Activated T-helper 2 cell treated with anti-CD3 and anti-CD28 coated beads, Interferon-gamma antibody, Interleukin-2, Interleukin-4, amounts not matched to agents 10 μg/mL and 5 μg/mL and 100 μg/mL, durations not matched to agents 14 hours and 24 hours and 36 hours (primary cell): ENCODE measurements at regions not wholly inside any gene's neighbourhood (a gene's known extent, or its start where the extent isn't known, plus 50 kb on each side); places are given as distances from the start of the nearest gene placed in this dataset.
A peak's percentile ranks its signal among the peaks of the same experiment; 100 is the strongest.

Source experiments
- DNase-seq: peaks from one replicate; pipeline ENCODE4 v3.0.0; 2021; ENCODE audit warnings: low spot score
- H3K27ac Mint-ChIP-seq: one replicate; pipeline ENCODE4 v1.8.0; 2021; ENCODE audit warnings: mixed read lengths
- H3K27me3 Mint-ChIP-seq: one replicate; pipeline ENCODE4 v1.8.0; 2021; ENCODE audit warnings: low read depth, mixed read lengths
- H3K36me3 Mint-ChIP-seq: one replicate; pipeline ENCODE4 v1.8.0; 2021; ENCODE audit warnings: low read depth, mixed read lengths
- H3K4me1 Mint-ChIP-seq: one replicate; pipeline ENCODE4 v1.8.0; 2021; ENCODE audit warnings: low read depth, mixed read lengths
- H3K4me3 Mint-ChIP-seq: one replicate; pipeline ENCODE4 v1.8.0; 2021; ENCODE audit warnings: low read depth, mild to moderate bottlenecking, moderate library complexity, mixed read lengths
- H3K9me3 Mint-ChIP-seq: one replicate; pipeline ENCODE4 v1.8.0; 2021; ENCODE audit warnings: mixed read lengths
- intact Hi-C: fragments of 100-400 bp; cut with micrococcal nuclease; formaldehyde crosslinking; loops from one replicate; pipeline ENCODE4 v1.15.1; 2023

DNA sequence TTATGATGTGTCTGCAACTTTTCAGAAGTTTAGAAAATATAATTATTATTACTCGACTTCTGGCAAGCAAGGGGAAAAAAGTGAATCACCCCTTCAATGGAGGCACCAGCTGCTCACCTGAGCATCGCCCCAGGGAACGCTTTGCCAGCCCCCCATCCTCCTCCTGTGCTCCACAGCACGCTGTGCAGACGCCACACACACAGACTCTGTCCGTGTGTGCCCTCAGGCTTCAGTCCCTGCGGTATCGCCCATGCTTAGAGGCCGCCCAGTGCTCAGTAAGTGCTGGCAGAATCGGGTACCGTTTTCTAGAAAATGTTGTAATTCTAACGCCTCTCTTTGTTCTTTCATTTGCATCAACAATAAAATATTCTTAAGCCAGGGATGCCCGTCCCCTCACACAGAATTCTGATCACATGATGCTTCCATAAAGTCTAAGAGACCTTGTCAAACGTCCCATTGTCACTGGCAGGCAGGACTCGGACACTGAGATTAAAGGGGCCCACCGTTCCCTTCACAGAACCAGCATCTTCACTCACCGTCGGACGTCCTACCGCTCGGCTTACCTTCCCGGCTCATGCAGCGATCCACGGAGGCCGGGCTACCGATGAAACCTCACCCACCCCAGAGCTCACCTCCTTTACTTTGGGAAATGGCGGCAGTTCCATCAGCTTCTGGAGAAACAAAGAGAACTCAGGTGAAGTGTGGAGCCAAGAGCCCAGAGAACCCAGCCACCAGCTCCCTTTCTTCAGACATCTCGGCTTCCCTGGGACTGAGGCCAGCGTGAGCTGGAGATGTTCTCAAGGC is 105.5 kb downstream of the DLL1 start:
- Mint-ChIP-seq H3K4me3 (no peak overlapping the region), H3K4me1 (no peaks in the 10 kb centered on the region), H3K27me3 (no peaks in the 10 kb centered on the region), H3K9me3 (peaks cover 6% of the 10 kb centered on the region), H3K27ac (no peak overlapping the region), H3K36me3 (peaks cover 3% of the 10 kb centered on the region)
- intact Hi-C loops: no loop called here
- DNase-seq: no peak

DNA sequence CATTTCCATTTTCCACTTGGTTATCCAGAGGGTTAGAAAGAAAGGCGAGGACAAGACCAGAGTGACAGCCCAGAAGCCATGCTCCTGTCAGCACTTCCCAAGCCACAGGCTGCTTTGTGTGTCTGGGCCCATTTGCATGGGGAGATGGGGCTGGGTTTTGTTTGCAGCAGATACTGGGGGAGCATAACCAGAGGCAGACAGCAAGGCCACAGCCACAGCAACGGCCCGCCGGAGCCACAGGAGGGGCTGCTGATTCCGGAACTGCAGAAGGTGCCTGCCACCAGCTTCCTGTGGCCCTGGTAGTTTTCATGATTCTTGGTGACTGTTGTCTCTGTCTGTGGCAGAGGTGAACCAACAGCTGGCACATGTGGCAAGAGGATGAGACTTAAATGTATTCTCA is 106.6 kb downstream of the DLL1 start:
- no peaks in the 10 kb centered on the region for H3K27me3 Mint-ChIP-seq
- peaks cover 6% of the 10 kb centered on the region for H3K9me3 Mint-ChIP-seq
- no peak overlapping the region for H3K4me3 Mint-ChIP-seq
- H3K27ac Mint-ChIP-seq: no peak overlapping the region
- peaks cover 3% of the 10 kb centered on the region for H3K36me3 Mint-ChIP-seq
- DNase-seq: no peak
- intact Hi-C loops: no loop called here
- H3K4me1 Mint-ChIP-seq: no peaks in the 10 kb centered on the region

DNA sequence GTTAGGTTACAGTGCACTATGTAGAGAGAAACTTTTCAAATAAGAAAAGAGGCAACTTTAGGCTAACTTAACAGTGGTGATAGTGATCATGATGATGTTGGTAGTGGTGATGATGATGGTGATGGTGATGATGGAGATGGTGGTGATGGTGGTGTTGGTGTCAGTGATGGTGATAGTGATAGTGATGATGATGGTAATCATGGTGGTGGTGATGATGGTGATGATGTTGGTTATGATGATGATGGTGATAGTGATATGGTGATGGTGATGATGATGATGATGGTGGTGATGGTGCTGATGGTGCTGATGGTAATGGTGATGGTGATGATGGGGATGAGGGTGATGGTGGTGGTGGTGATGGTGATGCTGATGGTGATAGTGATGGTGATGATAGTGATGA is 107.4 kb downstream of the DLL1 start:
- H3K36me3 Mint-ChIP-seq: peaks cover 3% of the 10 kb centered on the region
- DNase-seq: no peak
- H3K27ac Mint-ChIP-seq: no peak overlapping the region
- no peak overlapping the region for H3K4me3 Mint-ChIP-seq
- H3K27me3 Mint-ChIP-seq: no peaks in the 10 kb centered on the region
- peaks cover 6% of the 10 kb centered on the region for H3K9me3 Mint-ChIP-seq
- intact Hi-C loops: no loop called here
- no peaks in the 10 kb centered on the region for H3K4me1 Mint-ChIP-seq

DNA sequence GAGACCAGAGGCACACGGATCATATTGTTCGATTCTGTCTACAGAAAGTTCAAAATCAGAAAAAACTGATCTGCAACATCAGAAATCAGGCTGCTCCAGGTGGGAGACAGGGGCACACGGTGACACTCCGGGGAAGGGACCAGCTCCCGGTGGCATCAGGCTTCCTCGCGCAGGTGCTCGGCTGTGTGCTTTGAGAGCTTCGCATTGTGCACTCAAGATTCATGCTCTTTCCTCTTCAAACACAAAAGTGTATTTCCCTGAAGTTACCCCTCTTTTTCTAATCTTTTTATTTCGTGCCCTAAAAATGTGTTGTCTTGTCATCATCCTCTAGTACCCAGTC is 108.1 kb downstream of the DLL1 start:
- intact Hi-C loops: no loop called here
- Mint-ChIP-seq H3K27me3 (no peaks in the 10 kb centered on the region), H3K36me3 (peaks cover 3% of the 10 kb centered on the region), H3K4me3 (no peak overlapping the region), H3K9me3 (peaks cover 6% of the 10 kb centered on the region), H3K27ac (no peak overlapping the region), H3K4me1 (no peaks in the 10 kb centered on the region)
- no peak for DNase-seq

DNA sequence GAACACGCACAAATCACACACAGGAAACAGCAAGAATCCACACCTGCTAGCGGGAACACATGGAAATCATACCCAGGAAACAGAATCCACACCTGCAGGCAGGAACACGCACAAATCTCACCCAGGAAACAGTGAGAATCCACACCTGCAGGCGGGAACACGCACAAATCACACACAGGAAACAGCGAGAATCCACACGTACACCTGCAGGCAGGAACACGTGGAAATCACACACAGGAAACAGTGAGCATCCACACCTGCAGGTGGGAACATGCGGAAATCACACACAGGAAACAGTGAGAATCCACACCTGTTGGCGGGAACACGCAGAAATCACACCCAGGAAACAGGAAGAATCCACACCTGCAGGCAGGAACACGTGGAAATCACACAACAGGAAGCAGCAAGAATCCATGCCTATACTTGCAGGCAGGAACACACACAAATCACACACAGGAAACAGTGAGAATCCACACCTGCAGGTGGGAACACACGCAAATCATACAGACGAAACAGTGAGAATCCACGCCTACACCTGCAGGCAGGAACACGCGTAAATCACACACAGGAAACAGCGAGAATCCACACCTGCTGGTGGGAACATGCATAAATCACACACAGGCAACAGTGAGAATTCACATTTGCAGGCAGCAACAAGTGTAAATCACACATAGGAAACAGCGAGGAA is 108.6 kb downstream of the DLL1 start:
- DNase-seq: no peak
- H3K9me3 Mint-ChIP-seq: peaks cover 6% of the 10 kb centered on the region
- peaks cover 3% of the 10 kb centered on the region for H3K36me3 Mint-ChIP-seq
- H3K27ac Mint-ChIP-seq: no peak overlapping the region
- no peaks in the 10 kb centered on the region for H3K27me3 Mint-ChIP-seq
- no peaks in the 10 kb centered on the region for H3K4me1 Mint-ChIP-seq
- intact Hi-C loops: no loop called here
- no peak overlapping the region for H3K4me3 Mint-ChIP-seq

DNA sequence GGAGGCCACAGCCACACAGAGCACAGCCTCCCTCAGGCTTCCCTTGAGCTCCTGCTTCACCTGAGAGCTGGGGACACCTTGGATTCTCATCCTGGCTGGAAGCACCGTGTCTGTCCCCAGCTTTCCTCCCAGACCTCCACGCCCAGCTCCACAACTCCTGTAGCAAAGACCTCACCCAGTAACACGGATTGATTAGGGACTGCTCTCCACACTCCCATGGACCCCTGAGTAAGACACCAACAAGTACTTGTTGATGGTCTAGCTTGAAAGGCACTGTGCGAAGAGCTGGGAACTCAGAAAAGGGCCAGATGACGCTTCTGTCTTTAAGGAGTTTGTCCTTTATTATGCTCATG is 109.6 kb downstream of the DLL1 start:
- no peak for DNase-seq
- Mint-ChIP-seq H3K4me3 (no peak overlapping the region), H3K27me3 (no peaks in the 10 kb centered on the region), H3K4me1 (no peaks in the 10 kb centered on the region), H3K9me3 (peaks cover 6% of the 10 kb centered on the region), H3K27ac (no peak overlapping the region), H3K36me3 (peaks cover 3% of the 10 kb centered on the region)
- intact Hi-C loops: no loop called here

DNA sequence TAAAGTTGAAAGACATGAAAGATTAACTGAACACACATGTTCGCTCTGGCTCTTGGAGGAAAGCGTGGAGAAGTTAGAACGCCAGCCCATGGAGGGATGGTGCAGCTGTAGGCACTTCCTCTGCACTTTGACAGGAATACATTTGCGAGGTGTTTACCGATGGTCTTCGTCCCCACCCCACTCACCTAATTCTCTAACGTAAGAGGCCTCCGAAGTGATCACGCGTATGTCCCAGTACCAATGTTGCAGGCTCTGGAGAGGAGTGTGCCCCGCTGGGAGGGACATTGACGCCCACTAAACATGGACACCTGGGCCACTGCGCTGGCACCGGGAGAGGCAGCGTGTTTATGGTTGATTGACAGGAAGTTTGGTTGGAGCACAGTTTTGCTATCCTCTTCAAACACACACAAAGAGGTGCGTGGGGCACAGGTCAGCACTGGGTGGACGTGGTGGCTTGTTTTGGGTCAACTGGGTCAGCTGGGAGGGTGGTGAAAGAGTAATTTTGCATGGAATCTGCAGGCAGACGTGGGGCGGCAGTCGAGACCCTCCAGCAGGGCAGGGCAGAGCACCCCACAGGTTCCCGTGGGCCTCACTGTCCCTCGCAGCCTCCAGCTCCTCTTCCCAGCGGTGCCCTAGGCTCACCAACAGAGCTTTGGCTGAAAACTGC is 110.1 kb downstream of the DLL1 start:
- H3K27me3 Mint-ChIP-seq: no peaks in the 10 kb centered on the region
- intact Hi-C loops: no loop called here
- H3K4me3 Mint-ChIP-seq: no peak overlapping the region
- H3K4me1 Mint-ChIP-seq: no peaks in the 10 kb centered on the region
- H3K9me3 Mint-ChIP-seq: peaks cover 6% of the 10 kb centered on the region
- H3K27ac Mint-ChIP-seq: no peak overlapping the region
- DNase-seq: no peak
- peaks cover 3% of the 10 kb centered on the region for H3K36me3 Mint-ChIP-seq

DNA sequence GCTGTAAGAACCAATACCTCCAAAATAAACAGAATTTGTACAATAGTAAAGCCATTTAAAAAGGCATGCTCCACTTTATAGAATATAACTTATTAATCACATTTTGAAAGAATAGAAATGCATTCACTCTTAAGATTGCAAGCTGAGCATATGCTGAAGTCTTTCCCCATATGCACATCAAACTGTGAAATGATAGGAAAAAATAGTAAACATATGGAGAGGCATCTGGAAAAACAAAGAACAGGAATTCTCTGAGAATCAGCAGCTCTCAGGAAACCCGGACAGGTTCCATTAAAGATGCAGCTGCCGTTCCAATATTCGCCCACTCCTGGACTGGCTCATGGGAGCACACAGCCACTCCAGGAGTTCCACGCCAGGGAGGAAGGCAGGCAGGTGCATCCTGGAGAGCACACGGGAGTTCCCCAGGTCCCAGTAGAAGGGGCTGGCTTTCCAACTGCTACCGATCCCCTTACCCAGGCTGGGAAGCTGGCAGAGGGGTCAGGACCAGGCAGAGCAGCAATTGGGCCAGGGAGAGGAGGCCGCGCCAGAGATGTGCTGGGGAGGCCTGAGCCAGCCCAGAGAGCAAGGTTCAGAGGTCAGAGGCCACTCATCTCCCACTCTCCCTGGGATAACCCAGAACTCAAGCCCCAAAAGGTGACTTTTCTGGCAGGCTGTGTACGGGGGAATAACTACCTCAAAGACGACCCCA is 111.1 kb downstream of the DLL1 start:
- Mint-ChIP-seq H3K27me3 (no peaks in the 10 kb centered on the region), H3K4me1 (no peaks in the 10 kb centered on the region), H3K27ac (no peak overlapping the region), H3K9me3 (peaks cover 6% of the 10 kb centered on the region), H3K4me3 (no peak overlapping the region), H3K36me3 (peaks cover 3% of the 10 kb centered on the region)
- no peak for DNase-seq
- intact Hi-C loops: no loop called here

DNA sequence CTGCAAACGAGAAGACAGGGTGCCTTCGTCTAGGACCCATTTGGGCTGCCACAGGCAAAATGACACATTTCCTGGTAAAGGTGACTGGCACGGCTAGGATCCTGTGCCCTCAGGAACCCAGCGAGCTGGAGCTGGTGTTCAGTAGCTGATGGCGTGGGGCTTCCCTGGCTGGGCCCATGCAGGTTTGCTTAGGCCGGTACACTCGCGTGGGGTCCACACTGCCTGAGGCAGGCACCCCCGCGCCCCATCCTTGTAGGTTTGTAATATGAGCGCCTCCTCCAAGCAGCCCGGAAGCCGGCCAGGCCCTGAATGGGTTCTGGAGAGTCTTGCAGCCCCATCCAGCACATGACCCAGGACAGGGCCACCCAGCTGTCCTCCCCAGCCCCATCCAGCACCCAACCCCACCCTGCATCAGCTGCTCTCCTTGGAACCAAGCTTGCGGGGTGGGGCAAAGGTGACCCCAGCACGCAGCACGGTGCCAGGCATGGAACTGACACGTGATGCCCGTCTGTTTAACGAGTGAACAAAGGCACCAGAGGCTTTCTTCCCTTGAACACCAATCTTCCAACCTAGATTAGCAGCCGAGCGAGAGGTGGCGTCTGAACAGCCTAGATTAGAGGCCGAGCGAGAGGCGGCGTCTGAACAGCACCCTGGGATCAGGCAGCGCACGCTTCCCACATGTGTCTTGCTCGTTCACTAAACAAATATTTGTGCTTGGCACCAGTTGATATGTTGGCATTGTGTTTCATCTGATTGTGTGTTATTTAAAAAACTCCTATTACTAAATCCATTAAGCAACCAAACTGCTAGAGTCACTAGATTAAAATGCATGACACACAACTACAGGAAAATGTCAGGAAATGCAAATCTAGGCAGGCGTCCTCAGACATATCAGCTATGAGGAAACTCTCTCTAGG is 112.1 kb downstream of the DLL1 start:
- H3K36me3 Mint-ChIP-seq: peaks cover 3% of the 10 kb centered on the region
- no peaks in the 10 kb centered on the region for H3K4me1 Mint-ChIP-seq
- intact Hi-C loops: no loop called here
- no peaks in the 10 kb centered on the region for H3K27me3 Mint-ChIP-seq
- no peak overlapping the region for H3K4me3 Mint-ChIP-seq
- DNase-seq: no peak
- no peak overlapping the region for H3K27ac Mint-ChIP-seq
- peaks cover 6% of the 10 kb centered on the region for H3K9me3 Mint-ChIP-seq

DNA sequence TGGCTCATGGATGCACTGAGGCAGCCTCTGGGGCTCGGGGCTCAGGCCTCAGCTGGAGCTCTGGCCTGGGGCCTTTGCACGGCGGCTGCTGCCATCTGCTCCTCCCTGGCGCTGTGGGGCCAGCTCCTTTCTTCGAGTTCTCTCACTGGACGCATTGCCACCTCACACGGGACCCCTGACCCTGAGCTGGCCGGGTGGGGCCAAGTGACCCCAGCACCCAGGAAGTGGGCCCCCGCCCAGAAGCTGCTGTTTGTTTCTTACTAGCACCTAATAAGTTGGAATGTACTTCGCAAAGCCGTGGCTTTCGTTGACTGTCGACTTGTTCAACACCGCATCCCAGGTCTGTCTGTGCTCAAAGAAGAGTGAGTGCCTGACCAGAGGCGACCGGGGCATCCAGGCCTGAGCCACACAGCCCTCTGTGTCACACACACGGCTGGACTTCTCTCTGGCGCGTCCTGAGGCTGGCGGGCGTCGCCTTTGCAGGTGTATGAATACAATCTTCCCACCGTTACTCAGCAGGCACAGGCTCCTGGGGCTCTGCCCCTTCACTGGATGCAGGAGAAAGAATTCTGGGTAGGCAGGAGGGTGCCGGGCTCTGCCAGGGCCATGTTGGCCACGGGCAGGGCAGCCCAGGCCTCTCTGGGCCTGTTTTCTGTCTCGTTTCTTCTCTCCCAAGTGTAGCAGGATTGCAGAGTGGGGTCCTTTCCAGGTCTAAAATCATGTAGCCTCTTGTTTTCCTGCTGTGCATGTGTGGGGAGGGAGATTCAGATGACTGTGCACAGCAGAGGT is 112.9 kb downstream of the DLL1 start:
- H3K4me1 Mint-ChIP-seq: no peaks in the 10 kb centered on the region
- H3K27ac Mint-ChIP-seq: no peak overlapping the region
- H3K4me3 Mint-ChIP-seq: no peak overlapping the region
- no peak for DNase-seq
- no peaks in the 10 kb centered on the region for H3K27me3 Mint-ChIP-seq
- H3K9me3 Mint-ChIP-seq: no peaks in the 10 kb centered on the region
- intact Hi-C loops: no loop called here
- H3K36me3 Mint-ChIP-seq: no peaks in the 10 kb centered on the region

DNA sequence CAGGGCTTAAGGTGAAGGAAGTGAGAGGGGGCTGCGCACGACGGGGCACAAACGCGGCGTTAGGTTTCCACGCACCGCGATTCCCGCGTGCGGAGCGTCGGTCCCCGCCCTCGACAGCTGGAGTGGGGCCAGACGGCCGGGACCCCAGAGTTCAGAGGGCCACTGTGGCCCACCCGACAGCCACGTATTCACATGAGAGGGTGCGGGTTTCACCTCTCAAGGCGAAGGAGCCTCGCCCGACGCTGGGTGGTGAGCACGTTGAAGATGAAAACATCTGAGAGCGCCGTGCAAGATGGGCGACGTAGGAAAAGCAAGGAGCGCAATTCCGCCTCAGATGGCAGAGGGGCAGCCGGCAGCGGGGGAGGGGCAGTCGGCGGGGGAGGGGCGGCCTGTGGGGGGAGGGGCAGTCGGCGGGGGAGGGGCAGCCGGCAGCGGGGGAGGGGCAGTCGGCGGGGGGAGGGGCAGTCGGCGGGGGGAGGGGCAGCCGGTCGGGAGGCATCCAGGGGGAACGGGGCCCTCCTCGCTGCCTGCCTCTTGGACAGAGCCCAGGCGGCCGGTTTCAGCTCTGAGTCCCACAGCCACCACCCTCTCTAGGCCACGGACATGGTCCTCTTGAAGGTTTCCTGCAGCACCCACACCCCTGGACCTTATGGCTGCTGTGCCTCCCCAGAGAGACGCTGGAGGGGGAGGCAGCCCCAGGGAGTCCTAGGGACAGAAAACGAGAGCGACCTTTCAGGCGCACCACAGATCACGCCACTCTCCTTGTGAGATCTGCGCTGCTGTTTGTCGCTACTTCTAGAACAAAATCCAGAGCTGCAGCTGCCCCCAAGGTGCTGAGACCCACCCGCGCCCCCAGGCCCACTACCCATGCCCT is 113.7 kb downstream of the DLL1 start:
- intact Hi-C loops: no loop called here
- H3K9me3 Mint-ChIP-seq: peaks cover 3% of the 10 kb centered on the region
- no peak overlapping the region for H3K4me3 Mint-ChIP-seq
- no peaks in the 10 kb centered on the region for H3K36me3 Mint-ChIP-seq
- no peaks in the 10 kb centered on the region for H3K4me1 Mint-ChIP-seq
- peak overlapping the region; percentile 70 for H3K27ac Mint-ChIP-seq
- no peaks in the 10 kb centered on the region for H3K27me3 Mint-ChIP-seq
- no peak for DNase-seq
